ENCODE measurements at regions not wholly inside any gene's neighbourhood (a gene's known extent, or its start where the extent isn't known, plus 50 kb on each side); places are given as distances from the start of the nearest gene placed in this dataset.

- H3K27ac ChIP-seq = no peak overlapping the region
- H3F3A ChIP-seq (ENCODE audit: insufficient read depth) = no peaks in the 10 kb centered on the region
- no peak for DNase-seq
- no peak overlapping the region for H2AFZ ChIP-seq
- H3K79me2 ChIP-seq (ENCODE audit: insufficient read depth) = no peaks in the 10 kb centered on the region
- H3K9ac ChIP-seq = no peak overlapping the region
- H4K20me1 ChIP-seq (ENCODE audit: insufficient read depth) = no peaks in the 10 kb centered on the region
- WGBS, 2 experiments (ENCODE audit: low coverage in 1 of 2, low lambda C conversion rate in 2 of 2, missing lambda C conversion rate in 2 of 2) = 62 to 65% methylated on average over 19 of the region's 19 CpGs
- in situ Hi-C loops (cut with MboI) = no loop called here
- H3K27me3 ChIP-seq (replicated peaks; ENCODE audit: insufficient read depth) = no peaks in the 10 kb centered on the region
- no peaks in the 10 kb centered on the region for H3K9me2 ChIP-seq (ENCODE audit: insufficient read depth)
- H3K4me2 ChIP-seq (ENCODE audit: unreplicated experiment) = no peak overlapping the region
- no peaks in the 10 kb centered on the region for H3K36me3 ChIP-seq (ENCODE audit: low read depth)
- no peaks in the 10 kb centered on the region for H3K4me1 ChIP-seq (ENCODE audit: insufficient read depth)
- H3K9me3 ChIP-seq (ENCODE audit: low read depth) = no peaks in the 10 kb centered on the region
- no peak for TF ChIP-seq EZH2 (IDR thresholded peaks at IDR 0.05; ENCODE audit: insufficient read depth, poor library complexity, severe bottlenecking)
- TF ChIP-seq EZH2phosphoT487 (IDR thresholded peaks at IDR 0.05; ENCODE audit: insufficient read depth, low read depth) = no peak
- no peak overlapping the region for H3K4me3 ChIP-seq
Measured at GRCh38 chr12:31872831-31873604, 86.2 kb upstream of the RESF1 start.

GRCh38 chr12:31869972-31870371, 89.2 kb upstream of the RESF1 start:
- Histone ChIP-seq H3K9me3 (ENCODE audit: low read depth) (no peaks in the 10 kb centered on the region), H2AFZ (no peak overlapping the region), H3F3A (ENCODE audit: insufficient read depth) (no peaks in the 10 kb centered on the region), H3K4me1 (ENCODE audit: insufficient read depth) (no peaks in the 10 kb centered on the region), H3K36me3 (ENCODE audit: low read depth) (no peaks in the 10 kb centered on the region), H3K4me3 (no peak overlapping the region), H3K9me2 (ENCODE audit: insufficient read depth) (no peaks in the 10 kb centered on the region), H3K9ac (no peak overlapping the region), H3K27ac (no peak overlapping the region), H3K27me3 (replicated peaks; ENCODE audit: insufficient read depth) (no peaks in the 10 kb centered on the region), H4K20me1 (ENCODE audit: insufficient read depth) (no peaks in the 10 kb centered on the region), H3K4me2 (ENCODE audit: unreplicated experiment) (no peak overlapping the region), H3K79me2 (ENCODE audit: insufficient read depth) (no peaks in the 10 kb centered on the region)
- DNase-seq = no peak
- 51 to 52% methylated on average over 2 of the region's 2 CpGs for WGBS, 2 experiments (ENCODE audit: low coverage in 1 of 2, low lambda C conversion rate in 2 of 2, missing lambda C conversion rate in 2 of 2)
- in situ Hi-C loops (cut with MboI) = no loop called here
- TF ChIP-seq EZH2phosphoT487 (IDR thresholded peaks at IDR 0.05; ENCODE audit: insufficient read depth, low read depth) = no peak
- TF ChIP-seq EZH2 (IDR thresholded peaks at IDR 0.05; ENCODE audit: insufficient read depth, poor library complexity, severe bottlenecking) = no peak

GRCh38 chr12:31868965-31869364, 90.2 kb upstream of the RESF1 start:
- H4K20me1 ChIP-seq (ENCODE audit: insufficient read depth) = no peaks in the 10 kb centered on the region
- no peaks in the 10 kb centered on the region for H3K4me1 ChIP-seq (ENCODE audit: insufficient read depth)
- no peaks in the 10 kb centered on the region for H3K79me2 ChIP-seq (ENCODE audit: insufficient read depth)
- peak; percentile 56 for DNase-seq
- H3K4me2 ChIP-seq (ENCODE audit: unreplicated experiment) = no peak overlapping the region
- H3K4me3 ChIP-seq = no peak overlapping the region
- no peak for TF ChIP-seq EZH2phosphoT487 (IDR thresholded peaks at IDR 0.05; ENCODE audit: insufficient read depth, low read depth)
- no peak for TF ChIP-seq EZH2 (IDR thresholded peaks at IDR 0.05; ENCODE audit: insufficient read depth, poor library complexity, severe bottlenecking)
- 2 to 4% methylated on average over 2 of the region's 2 CpGs for WGBS, 2 experiments (ENCODE audit: low coverage in 1 of 2, low lambda C conversion rate in 2 of 2, missing lambda C conversion rate in 2 of 2)
- H3K9ac ChIP-seq = no peak overlapping the region
- no peaks in the 10 kb centered on the region for H3K27me3 ChIP-seq (replicated peaks; ENCODE audit: insufficient read depth)
- in situ Hi-C loops (cut with MboI) = no loop called here
- no peaks in the 10 kb centered on the region for H3K9me2 ChIP-seq (ENCODE audit: insufficient read depth)
- no peak overlapping the region for H3K27ac ChIP-seq
- no peaks in the 10 kb centered on the region for H3K36me3 ChIP-seq (ENCODE audit: low read depth)
- H3F3A ChIP-seq (ENCODE audit: insufficient read depth) = no peaks in the 10 kb centered on the region
- H3K9me3 ChIP-seq (ENCODE audit: low read depth) = no peaks in the 10 kb centered on the region
- no peak overlapping the region for H2AFZ ChIP-seq

- no peaks in the 10 kb centered on the region for H3F3A ChIP-seq (ENCODE audit: insufficient read depth)
- in situ Hi-C loops (cut with MboI) = no loop called here
- H3K36me3 ChIP-seq (ENCODE audit: low read depth) = no peaks in the 10 kb centered on the region
- no peaks in the 10 kb centered on the region for H3K4me1 ChIP-seq (ENCODE audit: insufficient read depth)
- no peaks in the 10 kb centered on the region for H4K20me1 ChIP-seq (ENCODE audit: insufficient read depth)
- DNase-seq = no peak
- no peaks in the 10 kb centered on the region for H3K27me3 ChIP-seq (replicated peaks; ENCODE audit: insufficient read depth)
- no peaks in the 10 kb centered on the region for H3K9me3 ChIP-seq (ENCODE audit: low read depth)
- H2AFZ ChIP-seq = no peak overlapping the region
- TF ChIP-seq EZH2phosphoT487 (IDR thresholded peaks at IDR 0.05; ENCODE audit: insufficient read depth, low read depth) (no peak), EZH2 (IDR thresholded peaks at IDR 0.05; ENCODE audit: insufficient read depth, poor library complexity, severe bottlenecking) (no peak)
- no peaks in the 10 kb centered on the region for H3K9me2 ChIP-seq (ENCODE audit: insufficient read depth)
- no peak overlapping the region for H3K4me3 ChIP-seq
- no peaks in the 10 kb centered on the region for H3K79me2 ChIP-seq (ENCODE audit: insufficient read depth)
- no peak overlapping the region for H3K27ac ChIP-seq
- H3K9ac ChIP-seq = no peak overlapping the region
- no peak overlapping the region for H3K4me2 ChIP-seq (ENCODE audit: unreplicated experiment)
Measured at GRCh38 chr12:31867292-31867691, 91.9 kb upstream of the RESF1 start.

GRCh38 chr12:31866523-31866922, 92.7 kb upstream of the RESF1 start:
- no peak for DNase-seq
- H2AFZ ChIP-seq = no peak overlapping the region
- H4K20me1 ChIP-seq (ENCODE audit: insufficient read depth) = no peaks in the 10 kb centered on the region
- H3K36me3 ChIP-seq (ENCODE audit: low read depth) = no peaks in the 10 kb centered on the region
- no peaks in the 10 kb centered on the region for H3F3A ChIP-seq (ENCODE audit: insufficient read depth)
- H3K9me2 ChIP-seq (ENCODE audit: insufficient read depth) = no peaks in the 10 kb centered on the region
- H3K4me3 ChIP-seq = no peak overlapping the region
- no peaks in the 10 kb centered on the region for H3K9me3 ChIP-seq (ENCODE audit: low read depth)
- no peaks in the 10 kb centered on the region for H3K4me1 ChIP-seq (ENCODE audit: insufficient read depth)
- no peak overlapping the region for H3K9ac ChIP-seq
- H3K27ac ChIP-seq = no peak overlapping the region
- WGBS, 2 experiments (ENCODE audit: low coverage in 1 of 2, low lambda C conversion rate in 2 of 2, missing lambda C conversion rate in 2 of 2) = 42 to 53% methylated on average over 3 of the region's 3 CpGs
- in situ Hi-C loops (cut with MboI) = no loop called here
- H3K79me2 ChIP-seq (ENCODE audit: insufficient read depth) = no peaks in the 10 kb centered on the region
- H3K4me2 ChIP-seq (ENCODE audit: unreplicated experiment) = no peak overlapping the region
- TF ChIP-seq EZH2phosphoT487 (IDR thresholded peaks at IDR 0.05; ENCODE audit: insufficient read depth, low read depth) (no peak), EZH2 (IDR thresholded peaks at IDR 0.05; ENCODE audit: insufficient read depth, poor library complexity, severe bottlenecking) (no peak)
- no peaks in the 10 kb centered on the region for H3K27me3 ChIP-seq (replicated peaks; ENCODE audit: insufficient read depth)

All from GM23248 (cell line).